ENCODE measurements at regions not wholly inside any gene's neighbourhood (a gene's known extent, or its start where the extent isn't known, plus 50 kb on each side); places are given as distances from the start of the nearest gene placed in this dataset.

GRCh38 chr6:105810922-105811482 is 275.1 kb upstream of the PRDM1 start:
- H3K9me3 ChIP-seq (ENCODE audit: control insufficient read depth, low read length): no peaks in the 10 kb centered on the region
- H3K27me3 ChIP-seq (ENCODE audit: control insufficient read depth, insufficient read depth, low read length, poor library complexity, severe bottlenecking): no peaks in the 10 kb centered on the region
- peaks cover 4% of the 10 kb centered on the region for H3K4me1 ChIP-seq (ENCODE audit: control insufficient read depth, insufficient read depth, low read length)
- no peak overlapping the region for H3K27ac ChIP-seq (ENCODE audit: insufficient read depth, low read depth, low read length, poor library complexity, severe bottlenecking)
- WGBS, 2 experiments: 83 to 97% methylated on average over 3 of the region's 3 CpGs
- no peak overlapping the region for H3K4me3 ChIP-seq (ENCODE audit: insufficient read depth, low read depth, low read length)
- no peaks in the 10 kb centered on the region for H3K36me3 ChIP-seq (ENCODE audit: control insufficient read depth, insufficient read depth, low read length)

GRCh38 chr6:105810105-105810921 is 275.8 kb upstream of the PRDM1 start:
- Histone ChIP-seq H3K4me1 (ENCODE audit: control insufficient read depth, insufficient read depth, low read length) (peaks cover 4% of the 10 kb centered on the region), H3K9me3 (ENCODE audit: control insufficient read depth, low read length) (no peaks in the 10 kb centered on the region), H3K27me3 (ENCODE audit: control insufficient read depth, insufficient read depth, low read length, poor library complexity, severe bottlenecking) (no peaks in the 10 kb centered on the region), H3K36me3 (ENCODE audit: control insufficient read depth, insufficient read depth, low read length) (no peaks in the 10 kb centered on the region), H3K27ac (ENCODE audit: insufficient read depth, low read depth, low read length, poor library complexity, severe bottlenecking) (no peak overlapping the region), H3K4me3 (ENCODE audit: insufficient read depth, low read depth, low read length) (no peak overlapping the region)
- 66 to 78% methylated on average over 4 of the region's 4 CpGs for WGBS, 2 experiments

- H3K4me1 ChIP-seq (ENCODE audit: control insufficient read depth, insufficient read depth, low read length): peaks cover 4% of the 10 kb centered on the region
- H3K27ac ChIP-seq (ENCODE audit: insufficient read depth, low read depth, low read length, poor library complexity, severe bottlenecking): no peak overlapping the region
- no peaks in the 10 kb centered on the region for H3K27me3 ChIP-seq (ENCODE audit: control insufficient read depth, insufficient read depth, low read length, poor library complexity, severe bottlenecking)
- no peaks in the 10 kb centered on the region for H3K36me3 ChIP-seq (ENCODE audit: control insufficient read depth, insufficient read depth, low read length)
- H3K4me3 ChIP-seq (ENCODE audit: insufficient read depth, low read depth, low read length): no peak overlapping the region
- no peaks in the 10 kb centered on the region for H3K9me3 ChIP-seq (ENCODE audit: control insufficient read depth, low read length)
- WGBS, 2 experiments: 90% methylated on average over 2 of the region's 2 CpGs
Observed at GRCh38 chr6:105808571-105808970, 277.6 kb upstream of the PRDM1 start.

GRCh38 chr6:105807905-105808304 is 278.2 kb upstream of the PRDM1 start:
- WGBS, 2 experiments: 97 to 100% methylated on average over 2 to 4 of the region's 4 CpGs

GRCh38 chr6:105806486-105806920 is 279.6 kb upstream of the PRDM1 start:
- Histone ChIP-seq H3K27ac (ENCODE audit: insufficient read depth, low read depth, low read length, poor library complexity, severe bottlenecking) (no peak overlapping the region), H3K4me1 (ENCODE audit: control insufficient read depth, insufficient read depth, low read length) (peaks cover 4% of the 10 kb centered on the region), H3K27me3 (ENCODE audit: control insufficient read depth, insufficient read depth, low read length, poor library complexity, severe bottlenecking) (no peaks in the 10 kb centered on the region), H3K36me3 (ENCODE audit: control insufficient read depth, insufficient read depth, low read length) (no peaks in the 10 kb centered on the region), H3K9me3 (ENCODE audit: control insufficient read depth, low read length) (no peaks in the 10 kb centered on the region), H3K4me3 (ENCODE audit: insufficient read depth, low read depth, low read length) (no peak overlapping the region)
- WGBS, 2 experiments: 88 to 91% methylated on average over 3 of the region's 3 CpGs

More at GRCh38 chr6:105807905-105808304, 278.2 kb upstream of the PRDM1 start:
- Histone ChIP-seq H3K27ac (ENCODE audit: insufficient read depth, low read depth, low read length, poor library complexity, severe bottlenecking) (no peak overlapping the region), H3K4me1 (ENCODE audit: control insufficient read depth, insufficient read depth, low read length) (peaks cover 4% of the 10 kb centered on the region), H3K36me3 (ENCODE audit: control insufficient read depth, insufficient read depth, low read length) (no peaks in the 10 kb centered on the region), H3K27me3 (ENCODE audit: control insufficient read depth, insufficient read depth, low read length, poor library complexity, severe bottlenecking) (no peaks in the 10 kb centered on the region), H3K9me3 (ENCODE audit: control insufficient read depth, low read length) (no peaks in the 10 kb centered on the region), H3K4me3 (ENCODE audit: insufficient read depth, low read depth, low read length) (no peak overlapping the region)

- H3K27me3 ChIP-seq (ENCODE audit: control insufficient read depth, insufficient read depth, low read length, poor library complexity, severe bottlenecking): no peaks in the 10 kb centered on the region
- H3K36me3 ChIP-seq (ENCODE audit: control insufficient read depth, insufficient read depth, low read length): no peaks in the 10 kb centered on the region
- peaks cover 4% of the 10 kb centered on the region for H3K4me1 ChIP-seq (ENCODE audit: control insufficient read depth, insufficient read depth, low read length)
- 92 to 94% methylated on average over 2 of the region's 2 CpGs for WGBS, 2 experiments
- H3K27ac ChIP-seq (ENCODE audit: insufficient read depth, low read depth, low read length, poor library complexity, severe bottlenecking): no peak overlapping the region
- no peak overlapping the region for H3K4me3 ChIP-seq (ENCODE audit: insufficient read depth, low read depth, low read length)
- no peaks in the 10 kb centered on the region for H3K9me3 ChIP-seq (ENCODE audit: control insufficient read depth, low read length)
Observed at GRCh38 chr6:105805501-105806023, 280.6 kb upstream of the PRDM1 start.

GRCh38 chr6:105804424-105804823 is 281.7 kb upstream of the PRDM1 start:
- Histone ChIP-seq H3K4me3 (ENCODE audit: insufficient read depth, low read depth, low read length) (no peak overlapping the region), H3K27me3 (ENCODE audit: control insufficient read depth, insufficient read depth, low read length, poor library complexity, severe bottlenecking) (no peaks in the 10 kb centered on the region), H3K9me3 (ENCODE audit: control insufficient read depth, low read length) (no peaks in the 10 kb centered on the region), H3K4me1 (ENCODE audit: control insufficient read depth, insufficient read depth, low read length) (no peaks in the 10 kb centered on the region), H3K27ac (ENCODE audit: insufficient read depth, low read depth, low read length, poor library complexity, severe bottlenecking) (no peak overlapping the region), H3K36me3 (ENCODE audit: control insufficient read depth, insufficient read depth, low read length) (no peaks in the 10 kb centered on the region)
- WGBS, 2 experiments: 78 to 90% methylated on average over 1 to 3 of the region's 3 CpGs

GRCh38 chr6:105804000-105804399 is 282.1 kb upstream of the PRDM1 start:
- WGBS, 2 experiments: 81% methylated on average over 1 of the region's 1 CpG; no CpG with 5 or more reads in 1 of the 2 experiments

GRCh38 chr6:105803442-105803841 is 282.7 kb upstream of the PRDM1 start:
- no peaks in the 10 kb centered on the region for H3K36me3 ChIP-seq (ENCODE audit: control insufficient read depth, insufficient read depth, low read length)
- no peaks in the 10 kb centered on the region for H3K27me3 ChIP-seq (ENCODE audit: control insufficient read depth, insufficient read depth, low read length, poor library complexity, severe bottlenecking)
- H3K4me3 ChIP-seq (ENCODE audit: insufficient read depth, low read depth, low read length): no peak overlapping the region
- no peaks in the 10 kb centered on the region for H3K4me1 ChIP-seq (ENCODE audit: control insufficient read depth, insufficient read depth, low read length)
- 83 to 95% methylated on average over 2 of the region's 2 CpGs for WGBS, 2 experiments
- H3K9me3 ChIP-seq (ENCODE audit: control insufficient read depth, low read length): no peaks in the 10 kb centered on the region
- H3K27ac ChIP-seq (ENCODE audit: insufficient read depth, low read depth, low read length, poor library complexity, severe bottlenecking): no peak overlapping the region

More at GRCh38 chr6:105804000-105804399, 282.1 kb upstream of the PRDM1 start:
- Histone ChIP-seq H3K4me1 (ENCODE audit: control insufficient read depth, insufficient read depth, low read length) (no peaks in the 10 kb centered on the region), H3K27me3 (ENCODE audit: control insufficient read depth, insufficient read depth, low read length, poor library complexity, severe bottlenecking) (no peaks in the 10 kb centered on the region), H3K4me3 (ENCODE audit: insufficient read depth, low read depth, low read length) (no peak overlapping the region), H3K27ac (ENCODE audit: insufficient read depth, low read depth, low read length, poor library complexity, severe bottlenecking) (no peak overlapping the region), H3K36me3 (ENCODE audit: control insufficient read depth, insufficient read depth, low read length) (no peaks in the 10 kb centered on the region), H3K9me3 (ENCODE audit: control insufficient read depth, low read length) (no peaks in the 10 kb centered on the region)

- H3K27me3 ChIP-seq (ENCODE audit: control insufficient read depth, insufficient read depth, low read length, poor library complexity, severe bottlenecking): no peaks in the 10 kb centered on the region
- 91 to 98% methylated on average over 2 to 3 of the region's 3 CpGs for WGBS, 2 experiments
- no peaks in the 10 kb centered on the region for H3K4me1 ChIP-seq (ENCODE audit: control insufficient read depth, insufficient read depth, low read length)
- H3K9me3 ChIP-seq (ENCODE audit: control insufficient read depth, low read length): no peaks in the 10 kb centered on the region
- no peak overlapping the region for H3K4me3 ChIP-seq (ENCODE audit: insufficient read depth, low read depth, low read length)
- no peak overlapping the region for H3K27ac ChIP-seq (ENCODE audit: insufficient read depth, low read depth, low read length, poor library complexity, severe bottlenecking)
- no peaks in the 10 kb centered on the region for H3K36me3 ChIP-seq (ENCODE audit: control insufficient read depth, insufficient read depth, low read length)
Observed at GRCh38 chr6:105802703-105803102, 283.4 kb upstream of the PRDM1 start.
